Activated CD4-positive, alpha-beta memory T cell treated with anti-CD3 and anti-CD28 coated beads, Interleukin-2, amount 10 ng/mL, durations not matched to agents 7 days and 5 days (primary cell): ENCODE measurements at regions not wholly inside any gene's neighbourhood (a gene's known extent, or its start where the extent isn't known, plus 50 kb on each side); places are given as distances from the start of the nearest gene placed in this dataset.

Experiments
- CTCF ChIA-PET: fragments of 350-600 bp; sonication (Branson Sonifier 250); formaldehyde crosslinking; loops from one replicate; lab custom pipeline; 2021; ENCODE audit warnings: antibody characterized with exemption, inconsistent platforms; lab: Charles Lee
- POLR2A ChIA-PET: fragments of 350-600 bp; sonication (Branson Sonifier 250); formaldehyde crosslinking; loops from one replicate; lab custom pipeline; 2021; ENCODE audit warnings: antibody characterized with exemption; lab: Charles Lee
- DNase-seq: peaks from one replicate; pipeline ENCODE4 v3.0.0-alpha.2; 2020
- H3K27ac Mint-ChIP-seq: one replicate; pipeline ENCODE4 v1.8.0; 2021; ENCODE audit warnings: mild to moderate bottlenecking, mixed read lengths
- H3K27me3 Mint-ChIP-seq: one replicate; pipeline ENCODE4 v1.8.0; 2021; ENCODE audit warnings: mixed read lengths
- H3K36me3 Mint-ChIP-seq: one replicate; pipeline ENCODE4 v1.8.0; 2021; ENCODE audit warnings: low read depth, mixed read lengths
- H3K4me1 Mint-ChIP-seq: one replicate; pipeline ENCODE4 v1.8.0; 2021; ENCODE audit warnings: mixed read lengths
- H3K4me3 Mint-ChIP-seq: one replicate; pipeline ENCODE4 v1.8.0; 2021; ENCODE audit warnings: mild to moderate bottlenecking, mixed read lengths
- H3K9me3 Mint-ChIP-seq: one replicate; pipeline ENCODE4 v1.8.0; 2021; ENCODE audit warnings: mixed read lengths

GRCh38 chr4:30822911-30823551 is 102.9 kb downstream of the PCDH7 start:
- no peak overlapping the region for H3K27ac Mint-ChIP-seq
- POLR2A ChIA-PET = no interaction called here
- no peaks in the 10 kb centered on the region for H3K4me1 Mint-ChIP-seq
- no peak overlapping the region for H3K4me3 Mint-ChIP-seq
- no peak for DNase-seq
- no peaks in the 10 kb centered on the region for H3K36me3 Mint-ChIP-seq
- no peaks in the 10 kb centered on the region for H3K27me3 Mint-ChIP-seq
- CTCF ChIA-PET = no interaction called here
- H3K9me3 Mint-ChIP-seq = peaks cover 7% of the 10 kb centered on the region

GRCh38 chr4:30825008-30825770 is 105.0 kb downstream of the PCDH7 start:
- CTCF ChIA-PET = no interaction called here
- no peak for DNase-seq
- Mint-ChIP-seq H3K36me3 (no peaks in the 10 kb centered on the region), H3K27me3 (no peaks in the 10 kb centered on the region), H3K4me1 (no peaks in the 10 kb centered on the region), H3K9me3 (peaks cover 4% of the 10 kb centered on the region), H3K27ac (no peak overlapping the region), H3K4me3 (no peak overlapping the region)
- POLR2A ChIA-PET = no interaction called here

GRCh38 chr4:30828264-30828926 is 108.2 kb downstream of the PCDH7 start:
- Mint-ChIP-seq H3K27me3 (no peaks in the 10 kb centered on the region), H3K4me1 (no peaks in the 10 kb centered on the region), H3K9me3 (no peaks in the 10 kb centered on the region), H3K4me3 (no peak overlapping the region), H3K36me3 (no peaks in the 10 kb centered on the region), H3K27ac (no peak overlapping the region)
- POLR2A ChIA-PET = no interaction called here
- CTCF ChIA-PET = no interaction called here
- no peak for DNase-seq

GRCh38 chr4:30832639-30833038 is 112.5 kb downstream of the PCDH7 start:
- no peaks in the 10 kb centered on the region for H3K27me3 Mint-ChIP-seq
- no peaks in the 10 kb centered on the region for H3K36me3 Mint-ChIP-seq
- CTCF ChIA-PET = no interaction called here
- no peaks in the 10 kb centered on the region for H3K4me1 Mint-ChIP-seq
- H3K9me3 Mint-ChIP-seq = no peaks in the 10 kb centered on the region
- no peak overlapping the region for H3K27ac Mint-ChIP-seq
- POLR2A ChIA-PET = no interaction called here
- no peak for DNase-seq
- no peak overlapping the region for H3K4me3 Mint-ChIP-seq

GRCh38 chr4:30833206-30833605 is 113.0 kb downstream of the PCDH7 start:
- Mint-ChIP-seq H3K36me3 (no peaks in the 10 kb centered on the region), H3K4me1 (no peaks in the 10 kb centered on the region), H3K27me3 (no peaks in the 10 kb centered on the region), H3K4me3 (no peak overlapping the region), H3K9me3 (no peaks in the 10 kb centered on the region), H3K27ac (no peak overlapping the region)
- no peak for DNase-seq
- POLR2A ChIA-PET = no interaction called here
- CTCF ChIA-PET = no interaction called here

- no peaks in the 10 kb centered on the region for H3K4me1 Mint-ChIP-seq
- POLR2A ChIA-PET = no interaction called here
- CTCF ChIA-PET = no interaction called here
- no peak overlapping the region for H3K27ac Mint-ChIP-seq
- no peaks in the 10 kb centered on the region for H3K36me3 Mint-ChIP-seq
- no peak overlapping the region for H3K4me3 Mint-ChIP-seq
- H3K9me3 Mint-ChIP-seq = no peaks in the 10 kb centered on the region
- no peak for DNase-seq
- no peaks in the 10 kb centered on the region for H3K27me3 Mint-ChIP-seq
Observed at GRCh38 chr4:30835044-30835443, 114.9 kb downstream of the PCDH7 start.

- no peak overlapping the region for H3K27ac Mint-ChIP-seq
- no peaks in the 10 kb centered on the region for H3K4me1 Mint-ChIP-seq
- ChIA-PET CTCF (no interaction called here), POLR2A (no interaction called here)
- DNase-seq = no peak
- no peak overlapping the region for H3K4me3 Mint-ChIP-seq
- no peaks in the 10 kb centered on the region for H3K27me3 Mint-ChIP-seq
- H3K9me3 Mint-ChIP-seq = no peaks in the 10 kb centered on the region
- H3K36me3 Mint-ChIP-seq = no peaks in the 10 kb centered on the region
Observed at GRCh38 chr4:30836231-30836630, 116.1 kb downstream of the PCDH7 start.

GRCh38 chr4:30837131-30837539 is 117.0 kb downstream of the PCDH7 start:
- no peak overlapping the region for H3K4me3 Mint-ChIP-seq
- DNase-seq = no peak
- no peaks in the 10 kb centered on the region for H3K27me3 Mint-ChIP-seq
- H3K4me1 Mint-ChIP-seq = no peaks in the 10 kb centered on the region
- H3K36me3 Mint-ChIP-seq = no peaks in the 10 kb centered on the region
- ChIA-PET POLR2A (no interaction called here), CTCF (no interaction called here)
- H3K9me3 Mint-ChIP-seq = no peaks in the 10 kb centered on the region
- no peak overlapping the region for H3K27ac Mint-ChIP-seq

GRCh38 chr4:30837861-30838260 is 117.7 kb downstream of the PCDH7 start:
- H3K27me3 Mint-ChIP-seq = no peaks in the 10 kb centered on the region
- POLR2A ChIA-PET = no interaction called here
- no peak overlapping the region for H3K4me3 Mint-ChIP-seq
- H3K4me1 Mint-ChIP-seq = no peaks in the 10 kb centered on the region
- CTCF ChIA-PET = no interaction called here
- H3K27ac Mint-ChIP-seq = no peak overlapping the region
- DNase-seq = no peak
- no peaks in the 10 kb centered on the region for H3K36me3 Mint-ChIP-seq
- H3K9me3 Mint-ChIP-seq = peaks cover 3% of the 10 kb centered on the region

GRCh38 chr4:30838331-30838730 is 118.2 kb downstream of the PCDH7 start:
- Mint-ChIP-seq H3K4me3 (no peak overlapping the region), H3K4me1 (no peaks in the 10 kb centered on the region), H3K9me3 (peaks cover 3% of the 10 kb centered on the region), H3K27me3 (no peaks in the 10 kb centered on the region), H3K27ac (no peak overlapping the region), H3K36me3 (no peaks in the 10 kb centered on the region)
- POLR2A ChIA-PET = no interaction called here
- DNase-seq = no peak
- CTCF ChIA-PET = no interaction called here

GRCh38 chr4:30839583-30840520 is 119.7 kb downstream of the PCDH7 start:
- no peaks in the 10 kb centered on the region for H3K36me3 Mint-ChIP-seq
- DNase-seq = no peak
- CTCF ChIA-PET = no interaction called here
- POLR2A ChIA-PET = no interaction called here
- H3K4me1 Mint-ChIP-seq = no peaks in the 10 kb centered on the region
- H3K4me3 Mint-ChIP-seq = no peak overlapping the region
- no peak overlapping the region for H3K27ac Mint-ChIP-seq
- H3K27me3 Mint-ChIP-seq = no peaks in the 10 kb centered on the region
- H3K9me3 Mint-ChIP-seq = peaks cover 3% of the 10 kb centered on the region

- POLR2A ChIA-PET = no interaction called here
- no peaks in the 10 kb centered on the region for H3K27me3 Mint-ChIP-seq
Observed at GRCh38 chr4:30840571-30840970, 120.4 kb downstream of the PCDH7 start.

GRCh38 chr4:30842142-30842541 is 122.0 kb downstream of the PCDH7 start:
- CTCF ChIA-PET = no interaction called here
- peaks cover 3% of the 10 kb centered on the region for H3K9me3 Mint-ChIP-seq
- H3K36me3 Mint-ChIP-seq = no peaks in the 10 kb centered on the region
- POLR2A ChIA-PET = no interaction called here
- no peaks in the 10 kb centered on the region for H3K27me3 Mint-ChIP-seq
- H3K4me1 Mint-ChIP-seq = no peaks in the 10 kb centered on the region
- H3K4me3 Mint-ChIP-seq = no peak overlapping the region
- DNase-seq = no peak
- H3K27ac Mint-ChIP-seq = no peak overlapping the region

More at GRCh38 chr4:30840571-30840970, 120.4 kb downstream of the PCDH7 start:
- Mint-ChIP-seq H3K36me3 (no peaks in the 10 kb centered on the region), H3K4me1 (no peaks in the 10 kb centered on the region), H3K27ac (no peak overlapping the region), H3K9me3 (peaks cover 3% of the 10 kb centered on the region), H3K4me3 (no peak overlapping the region)
- CTCF ChIA-PET = no interaction called here
- DNase-seq = no peak
